Trophoblast cell (in vitro differentiated cells and primary cell): ENCODE measurements at regions not wholly inside any gene's neighbourhood (a gene's known extent, or its start where the extent isn't known, plus 50 kb on each side); places are given as distances from the start of the nearest gene placed in this dataset.

ENCODE experiments used
- DNase-seq, 2 donors: peaks; one replicate each; pipeline ENCODE4 v3.0.0-alpha.2; 2016
- H2AFZ ChIP-seq: 2 replicates; pipeline ENCODE4 v1.6.1; 2013; ENCODE audit warnings: low read length, moderate library complexity, mild to moderate bottlenecking; ENCODE audit not compliant: insufficient read depth, poor library complexity
- H2AK5ac ChIP-seq: 2 replicates; pipeline ENCODE4 v1.6.1; 2013; ENCODE audit warnings: mild to moderate bottlenecking, low read length
- H2BK120ac ChIP-seq: 2 replicates; pipeline ENCODE4 v1.6.1; 2013; ENCODE audit warnings: low read length, mild to moderate bottlenecking, moderate library complexity; ENCODE audit not compliant: insufficient read depth, poor library complexity
- H2BK12ac ChIP-seq: 2 replicates; pipeline ENCODE4 v1.6.1; 2013; ENCODE audit warnings: mild to moderate bottlenecking, low read length, moderate library complexity
- H2BK5ac ChIP-seq: 2 replicates; pipeline ENCODE4 v1.6.1; 2013; ENCODE audit warnings: low read length, low read depth, moderate library complexity, mild to moderate bottlenecking; ENCODE audit not compliant: poor library complexity
- H3K14ac ChIP-seq: 2 replicates; pipeline ENCODE4 v1.6.1; 2013; ENCODE audit warnings: mild to moderate bottlenecking, low read length
- H3K18ac ChIP-seq: 2 replicates; pipeline ENCODE4 v1.6.1; 2013; ENCODE audit warnings: mild to moderate bottlenecking, low read length
- H3K23ac ChIP-seq: 2 replicates; pipeline ENCODE4 v1.6.1; 2013; ENCODE audit warnings: low read length
- H3K27ac ChIP-seq: 2 replicates; pipeline ENCODE4 v1.5.1; 2013; ENCODE audit warnings: low read depth, mild to moderate bottlenecking, inconsistent platforms, low read length, moderate library complexity
- H3K27me3 ChIP-seq: 2 replicates; pipeline ENCODE4 v1.6.1; 2013; ENCODE audit warnings: inconsistent platforms, mild to moderate bottlenecking, low read length, moderate library complexity; ENCODE audit not compliant: insufficient read depth
- H3K36me3 ChIP-seq, 2 experiments: 1 replicate in 1 of 2; 2 replicates in 1 of 2; pipeline ENCODE4 v1.6.1; 2013; ENCODE audit warnings: low read length in 2 of 2, mild to moderate bottlenecking in 2 of 2, moderate library complexity in 1 of 2; ENCODE audit not compliant: insufficient read depth in 2 of 2, control insufficient read depth in 1 of 2
- H3K4ac ChIP-seq: 2 replicates; pipeline ENCODE4 v1.6.1; 2013; ENCODE audit warnings: low read depth, mild to moderate bottlenecking, low read length, moderate library complexity
- H3K4me1 ChIP-seq, 2 experiments: 1 replicate in 1 of 2; 2 replicates in 1 of 2; pipeline ENCODE4 v1.6.1; 2013; ENCODE audit warnings: low read length in 2 of 2, mild to moderate bottlenecking in 2 of 2, moderate library complexity in 1 of 2; ENCODE audit not compliant: insufficient read depth in 2 of 2, control insufficient read depth in 1 of 2
- H3K4me2 ChIP-seq: 2 replicates; pipeline ENCODE4 v1.6.1; 2013; ENCODE audit warnings: inconsistent platforms, mild to moderate bottlenecking, low read length, moderate library complexity
- H3K4me3 ChIP-seq: 2 replicates; pipeline ENCODE4 v1.5.1; 2013; ENCODE audit warnings: mild to moderate bottlenecking, low read depth, low read length, inconsistent platforms
- H3K79me1 ChIP-seq: one replicate; pipeline ENCODE4 v1.6.1; 2013; ENCODE audit warnings: low read length
- H3K79me2 ChIP-seq: 2 replicates; pipeline ENCODE4 v1.6.1; 2013; ENCODE audit warnings: low read length, mild to moderate bottlenecking; ENCODE audit not compliant: control insufficient read depth, insufficient read depth, poor library complexity
- H3K9ac ChIP-seq: 2 replicates; pipeline ENCODE4 v1.6.1; 2013; ENCODE audit warnings: mild to moderate bottlenecking, low read length
- H3K9me3 ChIP-seq: 2 replicates; pipeline ENCODE4 v1.6.1; 2013; ENCODE audit warnings: low read depth, mild to moderate bottlenecking, control low read depth, inconsistent platforms, low read length; ENCODE audit not compliant: insufficient read depth
- H4K12ac ChIP-seq: 2 replicates; pipeline ENCODE4 v1.6.1; 2013; ENCODE audit warnings: low read depth, mild to moderate bottlenecking, low read length, moderate library complexity
- H4K8ac ChIP-seq: 2 replicates; pipeline ENCODE4 v1.6.1; 2013; ENCODE audit warnings: low read depth, mild to moderate bottlenecking, low read length, moderate library complexity
- H4K91ac ChIP-seq: one replicate; pipeline ENCODE4 v1.6.1; 2013; ENCODE audit warnings: low read depth, mild to moderate bottlenecking, low read length, moderate library complexity
- WGBS: extraction: QIAGEN DNeasy Blood & Tissue Kit; methylation state at CpG from one replicate; pipeline ENCODE4 v1.1.7; 2013; ENCODE audit warnings: missing lambda C conversion rate; ENCODE audit not compliant: insufficient read length, insufficient coverage; ENCODE audit errors: extremely low coverage; 5-methylcytosine and 5-hydroxymethylcytosine counted together

DNA sequence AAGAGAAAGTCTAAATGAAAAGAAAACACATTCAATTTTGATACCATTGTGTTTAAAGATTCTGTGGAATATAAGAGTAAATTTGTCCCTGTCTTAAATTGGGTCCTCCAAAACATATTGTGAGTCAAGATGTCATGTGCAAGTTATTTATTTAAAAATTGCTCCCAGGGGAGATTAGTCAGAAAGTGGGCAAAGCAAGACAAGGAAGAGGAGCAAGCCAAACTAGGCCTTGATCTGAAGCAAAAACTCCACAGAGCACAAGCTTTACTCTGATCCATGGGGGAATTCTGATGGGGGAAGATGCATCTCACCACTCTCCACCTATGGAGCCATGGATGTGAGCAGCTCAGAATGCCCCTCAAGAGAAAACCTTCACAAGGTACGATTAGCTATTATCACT, 342.8 kb upstream of the IL12A start:
- Histone ChIP-seq H3K4me1 (no peaks in the 10 kb centered on the region), H2AK5ac (no peak overlapping the region), H3K4me3 (no peak overlapping the region), H3K9me3 (no peaks in the 10 kb centered on the region), H2BK120ac (no peak overlapping the region), H3K27me3 (no peaks in the 10 kb centered on the region), H3K23ac (no peak overlapping the region), H3K4ac (no peak overlapping the region), H4K91ac (no peak overlapping the region), H3K18ac (no peak overlapping the region), H2AFZ (no peak overlapping the region), H4K12ac (no peak overlapping the region), H3K4me2 (no peak overlapping the region), H2BK5ac (no peak overlapping the region), H3K14ac (no peak overlapping the region), H3K79me2 (no peaks in the 10 kb centered on the region), H2BK12ac (no peak overlapping the region), H3K36me3 (no peaks in the 10 kb centered on the region), H4K8ac (no peak overlapping the region), H3K27ac (no peak overlapping the region), H3K79me1 (no peaks in the 10 kb centered on the region), H3K9ac (no peak overlapping the region)
- DNase-seq = no peak
- no CpG with 5 or more reads among the region's 1 CpG for WGBS

GRCh38 chr3:159649951-159650350, 338.7 kb upstream of the IL12A start:
- H2BK120ac ChIP-seq = no peak overlapping the region
- no peaks in the 10 kb centered on the region for H3K9me3 ChIP-seq
- H3K4me2 ChIP-seq = no peak overlapping the region
- no peaks in the 10 kb centered on the region for H3K27me3 ChIP-seq
- H3K27ac ChIP-seq = no peak overlapping the region
- no peak overlapping the region for H3K14ac ChIP-seq
- DNase-seq = no peak
- no peak overlapping the region for H4K91ac ChIP-seq
- H3K4ac ChIP-seq = no peak overlapping the region
- H3K79me2 ChIP-seq = no peaks in the 10 kb centered on the region
- H3K4me3 ChIP-seq = no peak overlapping the region
- no peak overlapping the region for H2BK5ac ChIP-seq
- no peak overlapping the region for H3K18ac ChIP-seq
- H2AFZ ChIP-seq = no peak overlapping the region
- no peak overlapping the region for H2BK12ac ChIP-seq
- no peaks in the 10 kb centered on the region for H3K36me3 ChIP-seq
- no peak overlapping the region for H3K9ac ChIP-seq
- H3K79me1 ChIP-seq = no peaks in the 10 kb centered on the region
- no peak overlapping the region for H4K8ac ChIP-seq
- H4K12ac ChIP-seq = no peak overlapping the region
- H3K23ac ChIP-seq = no peak overlapping the region
- H2AK5ac ChIP-seq = no peak overlapping the region
- no peaks in the 10 kb centered on the region for H3K4me1 ChIP-seq

DNA sequence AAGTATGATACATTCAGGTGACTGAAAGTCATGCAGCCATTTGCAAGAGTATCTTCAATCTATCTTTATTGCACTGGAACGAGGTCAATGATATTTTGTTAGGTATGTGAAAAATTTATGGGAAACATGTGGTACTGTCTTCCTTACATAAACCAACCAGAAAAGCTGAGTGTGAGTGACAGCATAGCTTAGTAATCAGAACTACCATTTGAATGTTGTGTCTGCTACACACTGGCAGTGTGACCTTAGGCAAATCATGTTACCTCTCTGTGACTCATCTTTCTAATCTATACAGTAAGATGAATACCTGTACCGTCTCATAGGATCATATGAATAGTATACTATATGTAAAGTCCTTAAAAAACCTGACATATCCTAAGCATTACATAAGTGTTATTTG, 337.9 kb upstream of the IL12A start:
- no peak overlapping the region for H4K12ac ChIP-seq
- no CpG with 5 or more reads among the region's 2 CpGs for WGBS
- no peak overlapping the region for H3K27ac ChIP-seq
- H2AFZ ChIP-seq = no peak overlapping the region
- H2BK12ac ChIP-seq = no peak overlapping the region
- no peak overlapping the region for H3K4ac ChIP-seq
- H3K27me3 ChIP-seq = no peaks in the 10 kb centered on the region
- H3K9me3 ChIP-seq = no peaks in the 10 kb centered on the region
- H3K79me2 ChIP-seq = no peaks in the 10 kb centered on the region
- H3K4me3 ChIP-seq = no peak overlapping the region
- no peak overlapping the region for H2BK5ac ChIP-seq
- H3K9ac ChIP-seq = no peak overlapping the region
- no peaks in the 10 kb centered on the region for H3K4me1 ChIP-seq
- no peaks in the 10 kb centered on the region for H3K79me1 ChIP-seq
- no peak overlapping the region for H4K91ac ChIP-seq
- no peak overlapping the region for H3K4me2 ChIP-seq
- no peak overlapping the region for H2AK5ac ChIP-seq
- no peak overlapping the region for H3K23ac ChIP-seq
- no peak overlapping the region for H3K18ac ChIP-seq
- no peak overlapping the region for H3K14ac ChIP-seq
- no peaks in the 10 kb centered on the region for H3K36me3 ChIP-seq
- no peak overlapping the region for H4K8ac ChIP-seq
- peak in 1 of 2 donors; percentile 15 for DNase-seq
- no peak overlapping the region for H2BK120ac ChIP-seq

- no peak overlapping the region for H2AK5ac ChIP-seq
- H3K79me1 ChIP-seq = no peaks in the 10 kb centered on the region
- H2BK5ac ChIP-seq = no peak overlapping the region
- H3K9me3 ChIP-seq = no peaks in the 10 kb centered on the region
- no peaks in the 10 kb centered on the region for H3K27me3 ChIP-seq
- no peak overlapping the region for H2BK12ac ChIP-seq
- H3K36me3 ChIP-seq = no peaks in the 10 kb centered on the region
- no peak overlapping the region for H3K4ac ChIP-seq
- no peak overlapping the region for H3K14ac ChIP-seq
- H3K27ac ChIP-seq = no peak overlapping the region
- H2AFZ ChIP-seq = no peak overlapping the region
- H3K23ac ChIP-seq = no peak overlapping the region
- no peak overlapping the region for H4K8ac ChIP-seq
- no peaks in the 10 kb centered on the region for H3K4me1 ChIP-seq
- no peak overlapping the region for H3K4me3 ChIP-seq
- no peak overlapping the region for H3K18ac ChIP-seq
- H3K9ac ChIP-seq = no peak overlapping the region
- H4K91ac ChIP-seq = no peak overlapping the region
- no peaks in the 10 kb centered on the region for H3K79me2 ChIP-seq
- WGBS = no CpG with 5 or more reads among the region's 2 CpGs
- H2BK120ac ChIP-seq = no peak overlapping the region
- no peak overlapping the region for H3K4me2 ChIP-seq
- no peak for DNase-seq
- H4K12ac ChIP-seq = no peak overlapping the region
Measured at GRCh38 chr3:159652452-159652851, 336.2 kb upstream of the IL12A start.
